Dermis blood vessel endothelial cell (primary cell): ENCODE measurements at regions not wholly inside any gene's neighbourhood (a gene's known extent, or its start where the extent isn't known, plus 50 kb on each side); places are given as distances from the start of the nearest gene placed in this dataset.
A peak's percentile ranks its signal among the peaks of the same experiment; 100 is the strongest.

ENCODE experiments used
- DNase-seq: peaks from one replicate; pipeline ENCODE4 v3.0.0; 2010

DNA sequence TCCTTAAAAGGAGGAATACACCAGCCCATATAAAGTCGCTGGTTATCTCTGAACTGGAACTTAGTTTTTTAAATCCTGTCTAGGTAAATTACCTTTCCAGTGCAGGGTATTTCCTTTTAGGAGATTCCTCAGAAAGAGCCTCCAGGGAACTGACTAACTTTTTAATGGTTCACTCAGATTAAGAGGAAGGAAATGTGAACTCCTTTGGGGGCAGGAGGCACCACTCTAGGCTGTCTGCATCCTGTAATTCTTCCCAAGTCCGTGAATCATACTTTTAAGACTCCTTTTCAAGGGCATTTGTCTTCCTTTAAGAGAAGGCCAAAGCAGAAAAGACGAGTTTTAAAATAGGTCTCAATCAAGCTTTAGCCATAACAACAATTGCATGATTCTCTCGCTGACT is 871.2 kb upstream of the NR2F2 start:
- peak; percentile 90 for DNase-seq

GRCh38 chr15:95464509-95464908 is 866.0 kb upstream of the NR2F2 start:
- DNase-seq = no peak

DNA sequence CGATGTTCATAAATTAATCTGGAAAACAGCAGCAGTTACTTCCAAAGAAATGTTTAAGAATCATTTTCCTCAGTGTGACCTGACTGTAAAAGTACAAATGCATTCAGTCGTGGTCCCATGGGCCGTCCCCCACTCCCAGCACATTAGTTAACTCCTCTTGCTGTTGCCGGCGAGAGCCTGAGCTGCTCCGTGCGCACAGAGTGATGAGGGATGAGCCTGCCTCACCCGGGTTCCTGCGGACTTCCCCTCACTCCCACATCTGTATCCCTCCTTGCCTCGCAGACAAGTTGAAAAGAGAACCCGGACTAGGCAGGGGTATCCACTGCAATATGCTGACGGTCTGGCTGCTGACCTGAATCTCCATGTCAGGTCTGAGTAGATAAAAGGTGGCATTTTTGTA is 861.7 kb upstream of the NR2F2 start:
- DNase-seq = no peak

- DNase-seq = no peak
These were observed 861.0 kb upstream of the NR2F2 start for GRCh38 chr15:95469496-95470000.

DNA sequence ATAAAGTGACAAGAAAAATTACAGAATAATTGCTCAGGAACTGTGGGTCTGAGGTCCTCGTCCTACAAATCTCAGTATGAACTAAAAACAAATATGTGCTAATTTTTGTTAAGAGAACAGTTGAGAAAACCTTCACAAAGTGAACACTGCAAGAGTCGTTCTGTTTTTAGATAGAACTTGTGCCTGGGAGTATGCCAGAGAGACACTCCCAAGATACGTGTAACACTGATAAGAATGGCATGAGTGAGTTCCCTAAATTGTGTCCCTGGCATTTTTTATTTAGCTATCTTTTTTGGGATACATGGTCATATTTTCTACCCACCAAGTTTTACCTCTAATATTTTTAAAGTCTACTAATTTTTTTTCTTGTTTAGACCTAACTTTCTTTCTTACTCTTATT is 860.0 kb upstream of the NR2F2 start:
- DNase-seq = no peak

DNA sequence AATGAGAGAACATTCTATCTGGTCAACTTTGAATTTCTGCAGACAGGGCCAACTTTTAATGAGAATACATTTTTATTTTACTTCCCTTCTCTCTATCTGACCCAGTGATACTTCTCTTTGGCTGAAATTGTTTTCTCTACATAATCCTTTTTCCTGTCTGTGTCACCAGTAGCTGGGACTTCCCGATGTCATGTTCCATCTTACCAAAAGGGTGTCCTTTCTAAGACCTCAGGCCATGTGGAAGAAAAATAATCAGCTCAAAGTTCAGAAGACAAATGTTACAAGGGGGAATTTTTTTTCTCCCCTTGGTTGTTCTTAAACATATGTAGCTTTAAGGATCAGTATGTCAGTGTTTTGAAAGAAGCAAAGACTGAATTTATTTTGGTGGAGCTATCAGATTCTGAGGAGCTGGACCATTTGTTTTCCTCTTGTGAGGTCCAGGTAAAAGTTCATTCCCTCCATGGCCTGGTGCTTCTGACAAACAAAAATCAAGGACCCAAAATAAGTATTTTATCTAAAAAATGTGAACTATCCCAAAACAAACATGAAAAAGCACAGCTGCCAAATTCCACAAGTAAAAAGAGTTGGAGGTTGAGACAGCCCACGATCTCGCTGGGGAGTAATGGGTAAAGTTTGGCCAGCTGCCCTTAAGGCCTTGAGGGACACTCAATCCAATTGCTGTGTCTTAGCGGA is 859.4 kb upstream of the NR2F2 start:
- peak; percentile 15 for DNase-seq

GRCh38 chr15:95471690-95472086 is 858.8 kb upstream of the NR2F2 start:
- DNase-seq = no peak

DNA sequence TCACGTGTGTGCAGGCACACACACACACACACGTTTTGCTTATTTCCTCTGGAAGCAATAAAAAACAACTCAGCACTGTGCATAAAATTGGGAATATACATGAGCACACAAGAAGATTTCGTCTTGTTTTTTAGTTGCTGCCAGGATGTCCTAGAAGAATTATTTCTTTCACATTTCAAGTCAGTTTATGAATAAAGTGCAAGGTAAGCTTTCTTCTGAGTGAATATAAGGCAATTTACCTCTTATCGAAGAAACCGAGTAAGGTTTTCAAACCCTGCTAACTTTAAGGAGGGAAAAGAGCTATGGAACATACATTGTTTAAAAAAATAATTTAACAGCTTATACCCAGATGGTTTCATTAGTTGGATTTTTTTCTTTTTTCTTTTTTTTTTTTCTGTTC is 855.4 kb upstream of the NR2F2 start:
- DNase-seq = no peak

DNA sequence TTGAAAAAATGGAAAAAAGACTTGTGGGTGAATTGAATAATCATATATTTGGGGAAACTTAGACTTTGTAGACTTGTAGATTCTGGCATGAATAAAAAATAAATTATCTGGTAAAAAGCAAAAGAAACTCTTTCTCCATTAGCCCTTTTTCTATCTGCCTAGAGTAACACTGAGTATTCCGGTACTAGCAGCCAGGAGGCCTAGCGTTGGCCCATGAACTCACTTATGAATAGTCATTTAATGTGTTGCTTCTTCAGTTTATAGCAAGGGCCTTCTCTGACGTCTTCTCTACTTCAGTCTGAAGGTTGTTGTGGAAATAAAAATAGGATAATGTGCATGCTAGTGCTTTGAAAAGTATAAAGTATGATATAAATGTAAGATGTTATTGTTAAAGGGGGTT is 851.2 kb upstream of the NR2F2 start:
- DNase-seq = no peak

DNA sequence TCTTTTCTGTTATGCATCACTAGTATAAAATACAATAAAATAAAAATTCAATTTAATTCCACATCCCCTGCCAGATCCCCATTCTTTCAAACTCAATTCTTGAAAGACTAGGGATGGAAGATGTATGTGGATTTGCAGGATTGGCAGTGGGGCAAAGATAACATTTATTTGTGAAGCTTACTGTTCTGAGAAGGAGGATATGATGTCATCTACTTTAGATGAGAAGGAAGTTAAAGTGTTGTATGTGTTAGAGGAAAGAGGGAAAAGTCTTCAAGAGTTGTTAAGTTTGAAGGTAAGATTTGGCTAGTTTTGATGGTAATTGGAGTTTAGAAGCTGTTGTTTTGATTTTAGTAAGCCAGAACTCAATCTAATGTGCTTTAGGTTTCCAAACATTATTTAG is 845.1 kb upstream of the NR2F2 start:
- DNase-seq = no peak

DNA sequence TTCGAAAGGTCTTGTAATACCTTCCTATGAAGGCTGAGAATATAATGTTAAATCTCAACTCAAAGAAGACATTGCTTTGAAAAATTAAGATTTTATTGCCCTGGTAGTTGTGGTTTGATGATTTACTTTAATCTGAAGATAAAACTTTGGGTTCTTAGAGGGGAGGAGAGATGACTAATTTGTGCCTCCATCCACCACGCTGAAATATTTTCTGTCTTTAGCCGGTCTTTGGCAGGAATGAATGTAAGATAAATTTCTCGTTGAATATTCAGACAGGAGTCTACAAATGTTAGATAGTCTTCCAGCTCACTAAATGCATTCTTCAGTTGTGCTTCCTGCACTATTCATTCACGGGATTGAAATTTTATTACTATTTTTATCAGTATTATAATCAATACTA is 844.3 kb upstream of the NR2F2 start:
- no peak for DNase-seq

GRCh38 chr15:95489103-95489502 is 841.4 kb upstream of the NR2F2 start:
- no peak for DNase-seq

GRCh38 chr15:95492388-95493070 is 838.0 kb upstream of the NR2F2 start:
- no peak for DNase-seq

- no peak for DNase-seq
These were observed 835.4 kb upstream of the NR2F2 start for GRCh38 chr15:95494971-95495541.

DNA sequence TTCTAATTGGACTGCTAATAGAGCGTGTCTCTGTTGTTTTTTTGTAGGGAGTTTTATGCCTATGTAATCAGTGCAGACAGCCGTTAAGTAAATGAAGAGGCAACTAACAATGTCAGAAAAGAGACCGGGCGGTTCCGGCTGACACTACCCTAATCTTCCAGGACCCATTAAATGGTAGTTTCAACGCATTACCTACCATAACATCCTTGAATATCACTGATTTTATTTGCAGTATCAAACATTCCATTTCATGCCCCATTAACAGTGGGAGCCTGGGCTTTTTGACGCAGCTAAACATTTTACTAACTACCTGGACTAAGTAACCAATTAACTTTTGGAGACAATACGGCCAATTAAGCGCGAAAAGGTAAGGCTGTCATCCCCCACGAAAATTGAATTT is 832.9 kb upstream of the NR2F2 start:
- no peak for DNase-seq

DNA sequence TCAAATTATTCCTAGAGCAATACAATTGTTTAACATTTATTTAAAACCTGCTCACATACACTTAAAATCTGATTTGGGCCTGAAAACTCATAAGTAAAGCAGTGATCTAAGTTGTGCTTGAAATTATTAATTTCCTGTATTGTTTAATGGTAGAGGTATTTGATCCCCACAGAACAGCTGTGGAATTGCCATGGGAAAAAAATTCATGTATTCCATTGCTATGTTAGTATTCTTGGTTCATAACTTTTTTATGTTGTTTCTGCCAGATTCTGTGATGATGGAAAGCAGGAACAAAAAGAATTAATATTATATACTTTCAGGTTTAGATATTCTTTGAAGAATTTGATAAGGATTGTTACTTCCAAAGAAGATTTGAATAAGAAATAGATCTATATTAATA is 831.5 kb upstream of the NR2F2 start:
- peak; percentile 51 for DNase-seq

DNA sequence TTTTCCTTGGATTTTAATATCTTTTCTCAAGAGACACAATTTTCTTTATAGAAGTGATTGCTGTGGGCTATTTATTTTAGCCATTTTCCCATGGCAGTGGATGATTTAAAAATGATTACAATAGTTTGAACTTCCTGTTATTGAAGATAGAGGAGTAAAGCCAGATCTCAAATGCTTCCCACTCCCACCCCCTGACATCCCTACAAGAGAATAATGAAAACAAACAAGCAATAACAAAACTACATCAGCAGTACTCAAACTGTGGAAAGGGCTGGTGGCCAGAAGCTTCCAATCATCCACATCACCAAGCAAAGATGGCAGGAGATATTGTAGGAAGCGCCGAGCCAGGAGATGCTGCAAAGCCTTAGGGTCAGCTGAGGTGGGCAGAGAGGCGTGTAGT is 831.1 kb upstream of the NR2F2 start:
- peak; percentile 84 for DNase-seq

GRCh38 chr15:95501865-95502264 is 828.6 kb upstream of the NR2F2 start:
- DNase-seq = no peak

DNA sequence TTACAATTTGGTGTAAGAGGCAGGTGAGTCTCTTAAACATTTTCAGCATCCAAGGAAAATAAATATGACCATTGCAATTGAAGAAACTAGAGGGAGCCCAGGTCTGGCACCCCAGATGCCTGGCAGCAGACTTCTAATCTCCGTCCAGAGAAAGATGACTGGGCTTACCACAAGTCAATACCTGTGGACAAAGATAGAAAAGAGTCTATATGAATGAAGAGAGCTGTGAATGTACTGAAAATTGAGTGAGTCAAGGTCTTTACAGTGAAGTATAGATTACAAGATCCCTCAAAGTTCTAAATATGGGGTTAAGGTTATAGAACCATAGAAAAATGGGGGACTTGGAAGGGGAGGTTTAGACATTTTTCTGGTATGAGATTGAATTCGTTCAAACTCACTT is 827.4 kb upstream of the NR2F2 start:
- DNase-seq = no peak

GRCh38 chr15:95503640-95504225 is 826.8 kb upstream of the NR2F2 start:
- no peak for DNase-seq

DNA sequence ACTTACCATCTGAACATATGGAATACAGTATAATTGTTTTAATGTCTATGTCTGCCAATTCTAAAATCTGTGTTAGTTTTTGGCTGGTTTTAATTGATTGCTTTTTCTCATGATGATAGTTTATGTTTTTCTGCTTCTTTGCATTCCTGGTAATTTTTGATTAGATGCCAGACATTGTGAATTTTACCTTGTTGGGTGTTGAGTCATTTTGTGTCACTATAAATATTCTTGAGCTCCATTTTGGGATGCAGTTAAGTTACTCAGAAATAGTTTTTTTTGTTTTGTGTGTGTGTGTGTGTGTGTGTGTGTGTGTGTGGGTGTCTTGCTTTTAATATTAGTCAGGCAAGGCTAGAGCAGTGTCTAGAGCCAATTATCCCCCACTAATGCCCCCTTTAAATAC is 818.8 kb upstream of the NR2F2 start:
- peak; percentile 52 for DNase-seq

GRCh38 chr15:95512906-95513305 is 817.6 kb upstream of the NR2F2 start:
- DNase-seq = no peak

DNA sequence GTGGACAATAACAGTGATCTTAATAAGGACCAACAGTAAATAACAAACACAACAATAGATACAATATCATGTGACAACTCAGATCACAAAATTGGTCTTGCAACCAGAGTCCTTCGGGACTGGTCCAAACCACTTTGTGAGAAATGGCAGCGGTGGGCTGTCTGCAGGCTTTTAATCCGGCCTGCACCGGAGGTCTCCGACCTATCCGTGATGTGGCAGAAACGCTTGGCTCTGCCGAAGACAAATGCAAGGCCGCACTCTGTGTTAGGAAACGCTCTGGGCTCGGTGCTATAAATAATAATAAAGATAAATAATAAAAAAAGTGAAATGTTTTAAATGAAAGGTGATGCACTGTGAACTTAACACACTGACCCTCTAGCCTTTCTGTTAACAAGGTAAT is 810.6 kb upstream of the NR2F2 start:
- no peak for DNase-seq

DNA sequence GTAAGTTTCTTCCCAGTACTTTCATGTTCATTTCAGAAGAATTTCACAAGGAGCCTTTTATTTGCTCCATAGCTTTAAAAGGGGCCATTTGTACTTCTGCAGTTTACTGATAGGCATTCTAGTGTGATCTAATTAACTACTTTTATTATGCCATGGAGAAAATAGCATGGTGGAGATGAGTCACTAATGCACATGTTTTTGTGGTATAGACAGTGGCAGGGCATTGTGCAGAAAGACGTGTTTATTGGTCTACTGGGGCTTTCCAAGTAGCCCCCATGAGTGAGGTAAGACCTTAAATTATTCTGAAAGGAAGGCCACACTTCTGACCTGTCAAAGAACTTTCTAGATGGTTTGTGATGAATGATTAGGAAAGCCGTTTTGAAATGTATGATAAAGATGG is 810.0 kb upstream of the NR2F2 start:
- DNase-seq = peak; percentile 58
